Gastrocnemius medialis (tissue), 4 donors: ENCODE measurements at regions not wholly inside any gene's neighbourhood (a gene's known extent, or its start where the extent isn't known, plus 50 kb on each side); places are given as distances from the start of the nearest gene placed in this dataset.
A peak's percentile ranks its signal among the peaks of the same experiment; 100 is the strongest.

Source experiments
- ATAC-seq, 2 donors: fragments of 150-250 bp; one replicate each; pipeline ENCODE4 v1.9.1; 2016
- DNase-seq, 2 donors: peaks; one replicate each; pipeline ENCODE4 v3.0.0-alpha.2; 2019
- H3K27ac ChIP-seq, 4 donors: fragments of 200-600 bp; sonication (generic); 1 replicate in 1 of 4; 2 replicates in 3 of 4; pipeline ENCODE4 v1.5.1; 2016 to 2018; ENCODE audit warnings: mild to moderate bottlenecking in 2 of 4, moderate library complexity in 1 of 4
- H3K27me3 ChIP-seq, 3 donors: fragments of 200-600 bp; sonication (generic) in 2 of 3; 1 replicate in 1 of 3; 2 replicates in 2 of 3; pipeline versions ENCODE4 v1.5.1 to v1.6.0; 2016 to 2019; ENCODE audit warnings: mild to moderate bottlenecking in 1 of 3, moderate library complexity in 1 of 3
- H3K36me3 ChIP-seq, 2 donors: fragments of 200-600 bp; sonication (generic) in 1 of 2; one replicate each; pipeline ENCODE4 v1.5.1; 2017 to 2018
- H3K4me1 ChIP-seq, 2 donors: fragments of 200-600 bp; sonication (generic) in 1 of 2; one replicate each; pipeline ENCODE4 v1.5.1; 2016 to 2017; ENCODE audit warnings: mild to moderate bottlenecking in 2 of 2
- H3K4me3 ChIP-seq, 4 donors: fragments of 200-600 bp; sonication (generic) in 3 of 4; 1 replicate in 1 of 4; 2 replicates in 3 of 4; pipeline ENCODE4 v1.5.1; 2016 to 2019; ENCODE audit warnings: mild to moderate bottlenecking in 2 of 4
- H3K9me3 ChIP-seq, 3 donors: fragments of 200-600 bp; sonication (generic) in 2 of 3; 1 replicate in 1 of 3; 2 replicates in 2 of 3; pipeline ENCODE4 v1.5.1; 2016 to 2019
- POLR2A ChIP-seq, 2 donors: fragments of 450-650 bp; IDR thresholded peaks; one replicate each; pipeline ENCODE4 v1.6.1; 2017; ENCODE audit warnings: antibody characterized with exemption in 2 of 2, mild to moderate bottlenecking in 2 of 2, moderate library complexity in 2 of 2
- in situ Hi-C, 4 donors: fragments of 200-750 bp; cut with MboI; loops; one replicate each; pipeline versions ENCODE4 v1.15.0 to v1.8.0; 2017; ENCODE audit warnings: low sequenced_read_pairs in 4 of 4
- intact Hi-C: fragments of 100-400 bp; cut with DNase I; formaldehyde crosslinking; loops from one replicate; pipeline ENCODE4 v1.15.1; 2023; ENCODE audit warnings: low total_unique reads
- TF ChIP-seq, protein P1 (sequence below), 5 experiments: fragments of 450-650 bp in 3 of 5; fragments of 200-600 bp in 2 of 5; sonication (generic) in 2 of 5; IDR thresholded peaks in 4 of 5; conservative IDR thresholded peaks in 1 of 5; 1 replicate in 4 of 5; 2 replicates in 1 of 5; pipeline ENCODE4 v1.5.1; 2016 to 2019; ENCODE audit warnings: antibody characterized with exemption in 5 of 5, mild to moderate bottlenecking in 3 of 5, moderate library complexity in 3 of 5

DNA sequence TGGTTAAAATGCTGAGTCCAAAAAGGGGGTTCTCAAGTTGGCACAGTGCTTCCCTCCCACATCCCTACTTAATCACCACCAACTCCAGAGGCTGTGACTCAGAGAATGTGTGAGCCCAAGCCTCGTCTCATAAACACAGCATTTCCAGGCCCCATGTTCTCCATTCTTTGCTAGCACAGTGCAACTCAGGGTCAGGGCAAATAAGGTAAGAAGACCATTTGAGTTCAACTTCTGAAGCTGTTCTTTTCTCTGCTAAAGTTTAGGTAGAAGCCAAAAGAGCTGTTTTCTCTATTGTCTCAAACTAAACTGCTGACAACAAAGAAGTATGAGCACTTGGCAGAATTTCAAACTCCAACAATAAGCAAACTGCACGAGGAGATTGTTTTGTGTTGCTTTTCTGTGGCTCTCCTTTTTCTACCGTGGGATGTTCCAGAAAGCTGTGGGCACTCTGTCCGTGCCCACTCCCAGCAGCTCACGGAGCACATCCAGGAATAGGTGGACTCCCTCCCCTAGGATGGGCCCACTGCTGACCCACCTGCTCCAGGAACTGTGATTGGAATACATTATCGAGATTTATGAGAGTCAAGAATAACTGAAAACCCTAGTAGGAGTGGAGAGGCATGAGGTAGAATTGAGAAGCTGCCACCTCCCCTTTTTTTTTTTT, 494.3 kb downstream of the COG6 start:
- intact Hi-C loops, result no loop called here
- Histone ChIP-seq H3K4me1 (peaks cover 0 to 11% of the 10 kb centered on the region in 2 donors), H3K36me3 (no peaks in the 10 kb centered on the region), H3K9me3 (no peaks in the 10 kb centered on the region), H3K27me3 (no peaks in the 10 kb centered on the region), H3K4me3 (no peak overlapping the region), H3K27ac (peak overlapping the region; percentile 24 to 70 (median 46))
- in situ Hi-C loops, result no loop called here
- ATAC-seq (peak; percentile 76 to 81), DNase-seq (peak in 1 of 2 donors; percentile 35)
- TF ChIP-seq, protein P1, sequence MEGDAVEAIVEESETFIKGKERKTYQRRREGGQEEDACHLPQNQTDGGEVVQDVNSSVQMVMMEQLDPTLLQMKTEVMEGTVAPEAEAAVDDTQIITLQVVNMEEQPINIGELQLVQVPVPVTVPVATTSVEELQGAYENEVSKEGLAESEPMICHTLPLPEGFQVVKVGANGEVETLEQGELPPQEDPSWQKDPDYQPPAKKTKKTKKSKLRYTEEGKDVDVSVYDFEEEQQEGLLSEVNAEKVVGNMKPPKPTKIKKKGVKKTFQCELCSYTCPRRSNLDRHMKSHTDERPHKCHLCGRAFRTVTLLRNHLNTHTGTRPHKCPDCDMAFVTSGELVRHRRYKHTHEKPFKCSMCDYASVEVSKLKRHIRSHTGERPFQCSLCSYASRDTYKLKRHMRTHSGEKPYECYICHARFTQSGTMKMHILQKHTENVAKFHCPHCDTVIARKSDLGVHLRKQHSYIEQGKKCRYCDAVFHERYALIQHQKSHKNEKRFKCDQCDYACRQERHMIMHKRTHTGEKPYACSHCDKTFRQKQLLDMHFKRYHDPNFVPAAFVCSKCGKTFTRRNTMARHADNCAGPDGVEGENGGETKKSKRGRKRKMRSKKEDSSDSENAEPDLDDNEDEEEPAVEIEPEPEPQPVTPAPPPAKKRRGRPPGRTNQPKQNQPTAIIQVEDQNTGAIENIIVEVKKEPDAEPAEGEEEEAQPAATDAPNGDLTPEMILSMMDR (IDR thresholded peaks at IDR 0.05 in 4 of 5, conservative IDR thresholded peaks at IDR 0.05 in 1 of 5), result no peak
- TF ChIP-seq POLR2A (IDR thresholded peaks at IDR 0.05), result no peak

DNA sequence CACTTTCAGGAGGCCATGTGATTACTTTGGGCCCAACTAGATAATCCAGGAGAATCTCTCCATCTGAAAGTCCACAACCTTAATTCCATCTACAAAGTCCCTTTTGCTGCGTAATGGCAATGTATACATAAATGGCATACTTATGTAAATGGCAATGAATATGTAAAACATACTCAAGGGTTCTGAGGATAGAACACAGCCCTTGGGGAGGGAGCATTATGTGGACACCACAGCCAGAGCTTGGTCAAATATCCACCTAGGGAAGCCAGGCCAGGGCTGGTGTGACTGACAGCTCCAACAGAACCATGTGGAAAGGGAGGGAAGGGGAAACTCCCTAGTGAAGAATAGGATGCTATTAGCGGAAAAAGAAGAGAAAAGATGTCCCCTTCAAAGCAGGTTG, 496.2 kb downstream of the COG6 start:
- DNase-seq (no peak), ATAC-seq (no peak)
- intact Hi-C loops (no loop called here), in situ Hi-C loops (no loop called here)
- no peaks in the 10 kb centered on the region for H3K9me3 ChIP-seq
- no peaks in the 10 kb centered on the region for H3K36me3 ChIP-seq
- no peak overlapping the region for H3K4me3 ChIP-seq
- peaks cover 0 to 7% of the 10 kb centered on the region in 2 donors for H3K4me1 ChIP-seq
- no peaks in the 10 kb centered on the region for H3K27me3 ChIP-seq
- TF ChIP-seq POLR2A (IDR thresholded peaks at IDR 0.05), result no peak
- TF ChIP-seq, protein P1 (IDR thresholded peaks at IDR 0.05 in 4 of 5, conservative IDR thresholded peaks at IDR 0.05 in 1 of 5), result no peak
- H3K27ac ChIP-seq, result no peak overlapping the region

DNA sequence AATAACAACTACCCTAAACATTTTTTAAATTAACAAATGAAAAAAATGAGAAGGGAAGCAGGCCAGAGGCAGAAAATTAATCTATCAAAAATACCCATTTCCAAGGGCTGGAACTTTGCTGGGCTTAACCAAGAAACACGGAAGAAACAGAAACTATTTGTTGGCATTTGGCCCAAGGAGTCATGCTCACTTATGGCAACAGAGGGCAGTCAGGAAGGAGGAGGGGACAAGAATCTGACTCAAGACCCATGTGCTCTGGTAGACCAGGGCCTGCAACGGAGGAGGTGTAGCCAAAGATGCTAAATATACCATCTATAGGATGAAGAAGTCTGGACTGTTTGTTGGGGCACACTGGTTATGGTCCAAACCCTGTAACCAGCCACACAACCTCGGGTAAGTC, 496.7 kb downstream of the COG6 start:
- no peaks in the 10 kb centered on the region for H3K27me3 ChIP-seq
- ATAC-seq, result no peak

DNA sequence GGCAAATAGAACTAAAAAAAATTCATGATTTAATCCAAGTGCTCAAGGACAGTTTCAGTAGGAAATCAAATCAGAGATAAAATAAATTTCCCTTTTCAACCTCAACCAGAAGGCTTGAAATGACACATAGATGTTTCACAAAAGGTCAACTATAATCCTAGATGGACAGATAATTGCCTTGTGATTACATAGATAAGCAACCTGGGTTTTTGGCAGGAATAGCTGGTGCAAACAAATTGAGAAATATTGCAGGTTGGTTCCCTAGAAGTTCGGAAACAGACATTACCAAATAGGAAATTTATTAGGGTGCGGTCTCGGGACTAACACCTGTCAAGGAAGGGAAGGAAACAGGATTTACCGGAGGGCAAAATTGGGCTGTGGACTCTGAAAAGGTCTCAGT, 497.5 kb downstream of the COG6 start:
- intact Hi-C loops (no loop called here), in situ Hi-C loops (no loop called here)
- Histone ChIP-seq H3K36me3 (no peaks in the 10 kb centered on the region), H3K4me3 (no peak overlapping the region), H3K27ac (no peak overlapping the region), H3K4me1 (peaks cover 0 to 6% of the 10 kb centered on the region in 2 donors), H3K9me3 (no peaks in the 10 kb centered on the region), H3K27me3 (no peaks in the 10 kb centered on the region)
- DNase-seq (no peak), ATAC-seq (no peak)
- no peak for TF ChIP-seq POLR2A (IDR thresholded peaks at IDR 0.05)
- TF ChIP-seq, protein P1 (IDR thresholded peaks at IDR 0.05 in 4 of 5, conservative IDR thresholded peaks at IDR 0.05 in 1 of 5), result no peak

More for the DNA sequence above, 496.7 kb downstream of the COG6 start:
- H3K4me3 ChIP-seq, result no peak overlapping the region
- in situ Hi-C loops, result no loop called here
- no peak for TF ChIP-seq POLR2A (IDR thresholded peaks at IDR 0.05)
- TF ChIP-seq, protein P1 (IDR thresholded peaks at IDR 0.05 in 4 of 5, conservative IDR thresholded peaks at IDR 0.05 in 1 of 5), result no peak
- peaks cover 0 to 6% of the 10 kb centered on the region in 2 donors for H3K4me1 ChIP-seq
- no peak for DNase-seq
- intact Hi-C loops, result no loop called here
- H3K36me3 ChIP-seq, result no peaks in the 10 kb centered on the region
- no peaks in the 10 kb centered on the region for H3K9me3 ChIP-seq
- H3K27ac ChIP-seq, result no peak overlapping the region

DNA sequence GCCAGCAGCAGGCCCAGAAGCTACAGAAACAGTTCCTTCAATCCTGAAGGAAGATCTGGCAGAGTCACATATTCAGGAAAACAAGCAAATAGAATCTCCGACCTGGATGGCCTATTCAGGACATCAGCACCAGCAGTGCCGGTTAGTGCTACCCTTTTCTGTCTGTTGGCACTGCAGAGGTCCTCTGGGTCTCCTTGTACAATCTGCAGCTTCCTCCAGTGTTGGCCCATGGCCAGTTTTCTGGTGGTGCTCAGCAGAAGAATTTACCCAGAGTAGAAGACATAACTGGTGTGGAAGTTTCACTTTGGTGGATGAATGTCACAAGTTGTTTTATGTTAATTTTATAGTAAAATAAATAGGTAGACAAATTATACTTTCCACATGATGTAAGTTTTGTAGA, 498.1 kb downstream of the COG6 start:
- intact Hi-C loops (no loop called here), in situ Hi-C loops (no loop called here)
- no peak for TF ChIP-seq POLR2A (IDR thresholded peaks at IDR 0.05)
- TF ChIP-seq, protein P1 (IDR thresholded peaks at IDR 0.05 in 4 of 5, conservative IDR thresholded peaks at IDR 0.05 in 1 of 5), result no peak
- Histone ChIP-seq H3K36me3 (no peaks in the 10 kb centered on the region), H3K27ac (no peak overlapping the region), H3K9me3 (no peaks in the 10 kb centered on the region), H3K27me3 (no peaks in the 10 kb centered on the region), H3K4me3 (no peak overlapping the region), H3K4me1 (peaks cover 0 to 6% of the 10 kb centered on the region in 2 donors)
- DNase-seq, result no peak
- no peak for ATAC-seq
